DMS53 treated with DMSO at 0.1 percent for 48 hours (cell line): ENCODE measurements at regions not wholly inside any gene's neighbourhood (a gene's known extent, or its start where the extent isn't known, plus 50 kb on each side); places are given as distances from the start of the nearest gene placed in this dataset.

Experiments used
- DNase-seq: peaks from one replicate; lab custom pipeline; 2025; ENCODE audit not compliant: unreplicated experiment; lab: John Stamatoyannopoulos, UW

- DNase-seq = peak; percentile 29
These were observed 813.1 kb upstream of the POU3F3 start for GRCh38 chr2:104040771-104041170.

GRCh38 chr2:104041351-104041750 is 812.6 kb upstream of the POU3F3 start:
- no peak for DNase-seq

- peak; percentile 93 for DNase-seq
These were observed 810.1 kb upstream of the POU3F3 start for GRCh38 chr2:104043864-104044263.

- DNase-seq = no peak
These were observed 808.8 kb upstream of the POU3F3 start for GRCh38 chr2:104045071-104045470.

- DNase-seq = no peak
These were observed 807.4 kb upstream of the POU3F3 start for GRCh38 chr2:104046466-104046865.

- DNase-seq = no peak
These were observed 806.4 kb upstream of the POU3F3 start for GRCh38 chr2:104047516-104047915.

GRCh38 chr2:104049438-104049837 is 804.5 kb upstream of the POU3F3 start:
- DNase-seq = no peak

- no peak for DNase-seq
These were observed 803.9 kb upstream of the POU3F3 start for GRCh38 chr2:104049981-104050380.

GRCh38 chr2:104050656-104051242 is 803.2 kb upstream of the POU3F3 start:
- DNase-seq = no peak

GRCh38 chr2:104051766-104052165 is 802.1 kb upstream of the POU3F3 start:
- DNase-seq = no peak

- no peak for DNase-seq
These were observed 801.6 kb upstream of the POU3F3 start for GRCh38 chr2:104052356-104052755.

- no peak for DNase-seq
These were observed 797.5 kb upstream of the POU3F3 start for GRCh38 chr2:104056451-104056850.

GRCh38 chr2:104068665-104069064 is 785.2 kb upstream of the POU3F3 start:
- no peak for DNase-seq

- no peak for DNase-seq
These were observed 776.3 kb upstream of the POU3F3 start for GRCh38 chr2:104077573-104077972.

- DNase-seq = no peak
These were observed 775.3 kb upstream of the POU3F3 start for GRCh38 chr2:104078431-104079157.

GRCh38 chr2:104088745-104089144 is 765.2 kb upstream of the POU3F3 start:
- no peak for DNase-seq

GRCh38 chr2:104090407-104090806 is 763.5 kb upstream of the POU3F3 start:
- DNase-seq = no peak

GRCh38 chr2:104091894-104092293 is 762.0 kb upstream of the POU3F3 start:
- DNase-seq = no peak

GRCh38 chr2:104092886-104093285 is 761.0 kb upstream of the POU3F3 start:
- no peak for DNase-seq

- no peak for DNase-seq
These were observed 751.3 kb upstream of the POU3F3 start for GRCh38 chr2:104102615-104103014.

GRCh38 chr2:104109356-104109755 is 744.6 kb upstream of the POU3F3 start:
- no peak for DNase-seq

GRCh38 chr2:104118889-104119288 is 735.0 kb upstream of the POU3F3 start:
- no peak for DNase-seq

GRCh38 chr2:104120171-104120570 is 733.7 kb upstream of the POU3F3 start:
- DNase-seq = no peak
